Body of pancreas (tissue), 4 donors: ENCODE measurements at regions not wholly inside any gene's neighbourhood (a gene's known extent, or its start where the extent isn't known, plus 50 kb on each side); places are given as distances from the start of the nearest gene placed in this dataset.

Experiments used
- POLR2A ChIP-seq, 3 donors: fragments of 450-650 bp; IDR thresholded peaks; one replicate each; pipeline ENCODE4 v1.6.1; 2016; ENCODE audit warnings: antibody characterized with exemption in 3 of 3, mild to moderate bottlenecking in 2 of 3
- TF ChIP-seq, protein P1 (sequence below), 7 experiments: fragments of 450-650 bp in 4 of 7; fragments of 200-600 bp in 3 of 7; sonication (generic) in 3 of 7; IDR thresholded peaks; one replicate each; pipeline ENCODE4 v1.5.1; 2016 to 2019; ENCODE audit warnings: antibody characterized with exemption in 7 of 7

- no peak for TF ChIP-seq POLR2A (IDR thresholded peaks at IDR 0.05)
- TF ChIP-seq, protein P1, sequence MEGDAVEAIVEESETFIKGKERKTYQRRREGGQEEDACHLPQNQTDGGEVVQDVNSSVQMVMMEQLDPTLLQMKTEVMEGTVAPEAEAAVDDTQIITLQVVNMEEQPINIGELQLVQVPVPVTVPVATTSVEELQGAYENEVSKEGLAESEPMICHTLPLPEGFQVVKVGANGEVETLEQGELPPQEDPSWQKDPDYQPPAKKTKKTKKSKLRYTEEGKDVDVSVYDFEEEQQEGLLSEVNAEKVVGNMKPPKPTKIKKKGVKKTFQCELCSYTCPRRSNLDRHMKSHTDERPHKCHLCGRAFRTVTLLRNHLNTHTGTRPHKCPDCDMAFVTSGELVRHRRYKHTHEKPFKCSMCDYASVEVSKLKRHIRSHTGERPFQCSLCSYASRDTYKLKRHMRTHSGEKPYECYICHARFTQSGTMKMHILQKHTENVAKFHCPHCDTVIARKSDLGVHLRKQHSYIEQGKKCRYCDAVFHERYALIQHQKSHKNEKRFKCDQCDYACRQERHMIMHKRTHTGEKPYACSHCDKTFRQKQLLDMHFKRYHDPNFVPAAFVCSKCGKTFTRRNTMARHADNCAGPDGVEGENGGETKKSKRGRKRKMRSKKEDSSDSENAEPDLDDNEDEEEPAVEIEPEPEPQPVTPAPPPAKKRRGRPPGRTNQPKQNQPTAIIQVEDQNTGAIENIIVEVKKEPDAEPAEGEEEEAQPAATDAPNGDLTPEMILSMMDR (IDR thresholded peaks at IDR 0.05) = no peak
Measured at GRCh38 chr1:80659161-80659560, 1141.6 kb upstream of the ADGRL2 start.
